ENCODE measurements at regions not wholly inside any gene's neighbourhood (a gene's known extent, or its start where the extent isn't known, plus 50 kb on each side); places are given as distances from the start of the nearest gene placed in this dataset.
"Not testable (repeated sequence)": the region's sequence is repeated elsewhere in the genome, so short reads cannot be mapped to it uniquely, and the experiment has no call there.

DNA sequence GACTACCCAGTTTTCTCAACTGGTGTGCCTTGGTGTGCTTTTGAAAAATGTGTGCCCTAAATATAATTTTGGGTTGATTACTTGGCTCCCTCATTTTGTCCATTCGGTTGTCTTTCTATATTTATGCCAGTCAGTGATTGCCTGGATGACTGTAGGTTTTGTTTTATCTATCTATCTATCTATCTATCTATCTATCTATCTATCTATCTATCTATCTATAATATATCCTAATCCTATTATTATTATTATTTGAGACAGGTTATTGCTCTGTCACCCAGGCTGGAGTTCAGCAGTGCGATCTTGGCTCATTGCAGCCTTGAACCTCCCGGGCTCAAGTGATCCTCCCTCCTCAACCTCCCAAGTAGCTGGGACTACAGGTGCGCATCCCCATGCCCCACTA is 111.4 kb upstream of the GRK3 start:
- Histone ChIP-seq H3K4me2 (ENCODE audit: low read length) (no peak overlapping the region), H3F3A (ENCODE audit: insufficient read depth, low read length, poor library complexity, severe bottlenecking) (no peaks in the 10 kb centered on the region), H3K9me2 (ENCODE audit: insufficient read depth, low read length) (no peaks in the 10 kb centered on the region), H3K36me3 (ENCODE audit: insufficient read depth, low read length) (no peaks in the 10 kb centered on the region), H3K9me3 (ENCODE audit: low read length) (no peaks in the 10 kb centered on the region), H3K4me3 (ENCODE audit: low read length) (no peak overlapping the region), H3K27me3 (ENCODE audit: insufficient read depth, low read depth, low read length) (no peaks in the 10 kb centered on the region), H3K27ac (ENCODE audit: low read length) (no peak overlapping the region), H3K9ac (ENCODE audit: low read length) (no peak overlapping the region), H2AFZ (ENCODE audit: low read depth, low read length) (no peak overlapping the region), H4K20me1 (ENCODE audit: insufficient read depth) (no peaks in the 10 kb centered on the region), H3K79me2 (replicated peaks; ENCODE audit: insufficient read depth, low read length) (peaks cover 53% of the 10 kb centered on the region)
- TF ChIP-seq TAF1 (IDR thresholded peaks at IDR 0.05; ENCODE audit: low read depth) (no peak), EP300 (conservative IDR thresholded peaks at IDR 0.05; ENCODE audit: poor library complexity, severe bottlenecking) (no peak), SMC3 (conservative IDR thresholded peaks at IDR 0.05; ENCODE audit: poor library complexity) (no peak), RAD21 (conservative IDR thresholded peaks at IDR 0.05) (no peak), MXI1 (conservative IDR thresholded peaks at IDR 0.05; ENCODE audit: poor library complexity, severe bottlenecking) (no peak), POLR2AphosphoS5 (IDR thresholded peaks at IDR 0.05) (no peak), EZH2 (IDR thresholded peaks at IDR 0.05; ENCODE audit: borderline replicate concordance, insufficient read depth, low read length, poor library complexity, severe bottlenecking) (no peak)
- TF ChIP-seq, protein P1, sequence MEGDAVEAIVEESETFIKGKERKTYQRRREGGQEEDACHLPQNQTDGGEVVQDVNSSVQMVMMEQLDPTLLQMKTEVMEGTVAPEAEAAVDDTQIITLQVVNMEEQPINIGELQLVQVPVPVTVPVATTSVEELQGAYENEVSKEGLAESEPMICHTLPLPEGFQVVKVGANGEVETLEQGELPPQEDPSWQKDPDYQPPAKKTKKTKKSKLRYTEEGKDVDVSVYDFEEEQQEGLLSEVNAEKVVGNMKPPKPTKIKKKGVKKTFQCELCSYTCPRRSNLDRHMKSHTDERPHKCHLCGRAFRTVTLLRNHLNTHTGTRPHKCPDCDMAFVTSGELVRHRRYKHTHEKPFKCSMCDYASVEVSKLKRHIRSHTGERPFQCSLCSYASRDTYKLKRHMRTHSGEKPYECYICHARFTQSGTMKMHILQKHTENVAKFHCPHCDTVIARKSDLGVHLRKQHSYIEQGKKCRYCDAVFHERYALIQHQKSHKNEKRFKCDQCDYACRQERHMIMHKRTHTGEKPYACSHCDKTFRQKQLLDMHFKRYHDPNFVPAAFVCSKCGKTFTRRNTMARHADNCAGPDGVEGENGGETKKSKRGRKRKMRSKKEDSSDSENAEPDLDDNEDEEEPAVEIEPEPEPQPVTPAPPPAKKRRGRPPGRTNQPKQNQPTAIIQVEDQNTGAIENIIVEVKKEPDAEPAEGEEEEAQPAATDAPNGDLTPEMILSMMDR (IDR thresholded peaks at IDR 0.05; ENCODE audit: poor library complexity, severe bottlenecking), result no peak
- TF ChIP-seq, protein P2, sequence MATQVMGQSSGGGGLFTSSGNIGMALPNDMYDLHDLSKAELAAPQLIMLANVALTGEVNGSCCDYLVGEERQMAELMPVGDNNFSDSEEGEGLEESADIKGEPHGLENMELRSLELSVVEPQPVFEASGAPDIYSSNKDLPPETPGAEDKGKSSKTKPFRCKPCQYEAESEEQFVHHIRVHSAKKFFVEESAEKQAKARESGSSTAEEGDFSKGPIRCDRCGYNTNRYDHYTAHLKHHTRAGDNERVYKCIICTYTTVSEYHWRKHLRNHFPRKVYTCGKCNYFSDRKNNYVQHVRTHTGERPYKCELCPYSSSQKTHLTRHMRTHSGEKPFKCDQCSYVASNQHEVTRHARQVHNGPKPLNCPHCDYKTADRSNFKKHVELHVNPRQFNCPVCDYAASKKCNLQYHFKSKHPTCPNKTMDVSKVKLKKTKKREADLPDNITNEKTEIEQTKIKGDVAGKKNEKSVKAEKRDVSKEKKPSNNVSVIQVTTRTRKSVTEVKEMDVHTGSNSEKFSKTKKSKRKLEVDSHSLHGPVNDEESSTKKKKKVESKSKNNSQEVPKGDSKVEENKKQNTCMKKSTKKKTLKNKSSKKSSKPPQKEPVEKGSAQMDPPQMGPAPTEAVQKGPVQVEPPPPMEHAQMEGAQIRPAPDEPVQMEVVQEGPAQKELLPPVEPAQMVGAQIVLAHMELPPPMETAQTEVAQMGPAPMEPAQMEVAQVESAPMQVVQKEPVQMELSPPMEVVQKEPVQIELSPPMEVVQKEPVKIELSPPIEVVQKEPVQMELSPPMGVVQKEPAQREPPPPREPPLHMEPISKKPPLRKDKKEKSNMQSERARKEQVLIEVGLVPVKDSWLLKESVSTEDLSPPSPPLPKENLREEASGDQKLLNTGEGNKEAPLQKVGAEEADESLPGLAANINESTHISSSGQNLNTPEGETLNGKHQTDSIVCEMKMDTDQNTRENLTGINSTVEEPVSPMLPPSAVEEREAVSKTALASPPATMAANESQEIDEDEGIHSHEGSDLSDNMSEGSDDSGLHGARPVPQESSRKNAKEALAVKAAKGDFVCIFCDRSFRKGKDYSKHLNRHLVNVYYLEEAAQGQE (IDR thresholded peaks at IDR 0.05; ENCODE audit: borderline replicate concordance), result no peak

GRCh38 chr22:25453557-25453956 is 110.9 kb upstream of the GRK3 start:
- H3K36me3 ChIP-seq (ENCODE audit: insufficient read depth, low read length), result no peaks in the 10 kb centered on the region
- H3K9me2 ChIP-seq (ENCODE audit: insufficient read depth, low read length), result no peaks in the 10 kb centered on the region
- H3K27ac ChIP-seq (ENCODE audit: low read length), result no peak overlapping the region
- no peak overlapping the region for H3K9ac ChIP-seq (ENCODE audit: low read length)
- H3K4me3 ChIP-seq (ENCODE audit: low read length), result no peak overlapping the region
- TF ChIP-seq RAD21 (conservative IDR thresholded peaks at IDR 0.05) (no peak), SMC3 (conservative IDR thresholded peaks at IDR 0.05; ENCODE audit: poor library complexity) (no peak), POLR2AphosphoS5 (IDR thresholded peaks at IDR 0.05) (no peak), EZH2 (IDR thresholded peaks at IDR 0.05; ENCODE audit: borderline replicate concordance, insufficient read depth, low read length, poor library complexity, severe bottlenecking) (no peak), EP300 (conservative IDR thresholded peaks at IDR 0.05; ENCODE audit: poor library complexity, severe bottlenecking) (no peak), MXI1 (conservative IDR thresholded peaks at IDR 0.05; ENCODE audit: poor library complexity, severe bottlenecking) (no peak), TAF1 (IDR thresholded peaks at IDR 0.05; ENCODE audit: low read depth) (no peak)
- TF ChIP-seq, protein P1 (IDR thresholded peaks at IDR 0.05; ENCODE audit: poor library complexity, severe bottlenecking), result no peak
- TF ChIP-seq, protein P2 (IDR thresholded peaks at IDR 0.05; ENCODE audit: borderline replicate concordance), result no peak
- H3K27me3 ChIP-seq (ENCODE audit: insufficient read depth, low read depth, low read length), result no peaks in the 10 kb centered on the region
- H2AFZ ChIP-seq (ENCODE audit: low read depth, low read length), result no peak overlapping the region
- no peak overlapping the region for H3K4me2 ChIP-seq (ENCODE audit: low read length)
- no peaks in the 10 kb centered on the region for H3K9me3 ChIP-seq (ENCODE audit: low read length)
- peaks cover 48% of the 10 kb centered on the region for H3K79me2 ChIP-seq (replicated peaks; ENCODE audit: insufficient read depth, low read length)
- H3F3A ChIP-seq (ENCODE audit: insufficient read depth, low read length, poor library complexity, severe bottlenecking), result no peaks in the 10 kb centered on the region
- no peaks in the 10 kb centered on the region for H4K20me1 ChIP-seq (ENCODE audit: insufficient read depth)

DNA sequence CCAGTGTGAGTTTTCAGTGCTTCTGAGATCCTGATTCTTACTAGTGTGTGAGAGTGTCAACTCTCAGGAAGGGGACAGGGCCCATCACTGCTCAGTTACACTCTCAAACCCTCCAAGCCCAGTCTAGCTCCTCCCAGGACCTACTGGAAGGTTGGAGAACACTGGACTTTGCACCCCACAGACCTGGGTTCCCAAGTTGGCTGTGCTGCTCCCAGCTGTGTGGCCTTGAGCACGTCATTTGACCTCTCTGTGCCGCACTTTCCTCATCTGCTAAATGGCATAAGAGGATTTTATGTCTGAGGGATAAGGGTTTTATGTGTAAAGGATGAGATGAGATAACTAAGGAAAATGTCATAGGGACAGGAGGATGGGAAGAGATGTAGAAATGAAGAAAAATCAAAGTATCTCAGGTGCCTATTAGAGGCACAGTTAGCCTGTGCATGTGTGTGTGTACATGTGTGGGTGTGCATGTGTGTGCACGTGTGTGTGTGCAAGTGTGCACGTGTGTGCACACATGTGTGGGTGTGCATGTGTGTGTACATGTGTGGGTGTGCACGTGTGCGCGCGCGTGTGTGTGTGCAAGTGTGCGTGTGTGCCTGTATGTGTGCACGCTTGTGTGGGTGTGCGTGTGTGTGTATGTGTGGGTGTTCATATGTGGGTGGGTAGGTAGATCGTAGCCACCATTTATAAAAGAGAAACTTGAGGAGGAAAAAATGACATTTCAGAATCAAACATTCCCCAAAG is 108.0 kb upstream of the GRK3 start:
- H3K9ac ChIP-seq (ENCODE audit: low read length); H3K9me2 ChIP-seq (ENCODE audit: insufficient read depth, low read length); H3K4me3 ChIP-seq (ENCODE audit: low read length); H3K9me3 ChIP-seq (ENCODE audit: low read length); H3K27ac ChIP-seq (ENCODE audit: low read length); H4K20me1 ChIP-seq (ENCODE audit: insufficient read depth); H3K36me3 ChIP-seq (ENCODE audit: insufficient read depth, low read length); H2AFZ ChIP-seq (ENCODE audit: low read depth, low read length); H3F3A ChIP-seq (ENCODE audit: insufficient read depth, low read length, poor library complexity, severe bottlenecking); H3K4me2 ChIP-seq (ENCODE audit: low read length); H3K27me3 ChIP-seq (ENCODE audit: insufficient read depth, low read depth, low read length): not testable (repeated sequence)
- peaks cover 20% of the 10 kb centered on the region for H3K79me2 ChIP-seq (replicated peaks; ENCODE audit: insufficient read depth, low read length)
